K562 (cell line): ENCODE measurements at regions not wholly inside any gene's neighbourhood (a gene's known extent, or its start where the extent isn't known, plus 50 kb on each side); places are given as distances from the start of the nearest gene placed in this dataset.

ENCODE experiments used
- ARID2 ChIP-seq: fragments of 450-650 bp; IDR thresholded peaks from 2 replicates; pipeline ENCODE4 v1.6.1; 2017; ENCODE audit warnings: antibody characterized with exemption, mild to moderate bottlenecking
- C11orf30 ChIP-seq: fragments of 450-650 bp; IDR thresholded peaks from 2 replicates; pipeline ENCODE4 v1.6.1; 2016; ENCODE audit warnings: low read depth, mild to moderate bottlenecking
- CBFA2T2 ChIP-seq: fragments of 450-650 bp; conservative IDR thresholded peaks from 2 replicates; pipeline ENCODE4 v1.6.1; 2017; ENCODE audit warnings: mild to moderate bottlenecking
- ETV5 ChIP-seq: sonication (generic); formaldehyde crosslinking; IDR thresholded peaks from 2 replicates; pipeline ENCODE4 v1.4.0; 2020; ENCODE audit warnings: low read depth, mild to moderate bottlenecking, missing genetic modification reagents
- HDAC8 ChIP-seq: fragments of 450-650 bp; IDR thresholded peaks from 2 replicates; pipeline ENCODE4 v1.6.1; 2016; ENCODE audit warnings: mild to moderate bottlenecking, missing genetic modification characterization, moderate library complexity, missing compliant biosample characterization
- MGA ChIP-seq: fragments of 450-650 bp; IDR thresholded peaks from 2 replicates; pipeline ENCODE4 v1.6.1; 2016; ENCODE audit warnings: mild to moderate bottlenecking, moderate library complexity
- MYBL2 ChIP-seq, 2 experiments: fragments of 450-650 bp in 1 of 2; sonication (generic) in 1 of 2; formaldehyde crosslinking in 1 of 2; IDR thresholded peaks; 2 replicates each; pipeline versions ENCODE4 v1.6.1 to v1.8.1; 2017 to 2022; ENCODE audit warnings: borderline replicate concordance in 1 of 2, inconsistent platforms in 1 of 2, low read depth in 1 of 2, mild to moderate bottlenecking in 1 of 2, missing genetic modification reagents in 1 of 2, moderate library complexity in 1 of 2
- NR0B1 ChIP-seq: fragments of 450-650 bp; IDR thresholded peaks from one replicate; pipeline ENCODE4 v1.6.1; 2018; ENCODE audit warnings: mild to moderate bottlenecking, moderate library complexity; ENCODE audit not compliant: partially characterized antibody
- NR1H2 ChIP-seq: sonication (generic); formaldehyde crosslinking; IDR thresholded peaks from 2 replicates; pipeline ENCODE4 v1.4.0; 2020; ENCODE audit warnings: mild to moderate bottlenecking, missing genetic modification reagents
- TFAP4 ChIP-seq: sonication (generic); formaldehyde crosslinking; IDR thresholded peaks from 2 replicates; pipeline ENCODE4 v1.8.0; 2022; ENCODE audit warnings: missing genetic modification reagents, mild to moderate bottlenecking, moderate library complexity, borderline replicate concordance
- ZKSCAN3 ChIP-seq: fragments of 250-450 bp; sonication (Bioruptor Pico); IDR thresholded peaks from 2 replicates; pipeline ENCODE4 v1.4.0; 2020
- ZNF699 ChIP-seq: fragments of 250-450 bp; sonication (Bioruptor Pico); IDR thresholded peaks from 2 replicates; pipeline ENCODE4 v1.8.0; 2021; ENCODE audit warnings: mild to moderate bottlenecking, moderate library complexity; ENCODE audit not compliant: insufficient replicate concordance
- TF ChIP-seq, protein P1 (sequence below): sonication (generic); formaldehyde crosslinking; IDR thresholded peaks from 2 replicates; pipeline ENCODE4 v1.8.1; 2023; ENCODE audit warnings: mild to moderate bottlenecking, missing genetic modification reagents, moderate library complexity

DNA sequence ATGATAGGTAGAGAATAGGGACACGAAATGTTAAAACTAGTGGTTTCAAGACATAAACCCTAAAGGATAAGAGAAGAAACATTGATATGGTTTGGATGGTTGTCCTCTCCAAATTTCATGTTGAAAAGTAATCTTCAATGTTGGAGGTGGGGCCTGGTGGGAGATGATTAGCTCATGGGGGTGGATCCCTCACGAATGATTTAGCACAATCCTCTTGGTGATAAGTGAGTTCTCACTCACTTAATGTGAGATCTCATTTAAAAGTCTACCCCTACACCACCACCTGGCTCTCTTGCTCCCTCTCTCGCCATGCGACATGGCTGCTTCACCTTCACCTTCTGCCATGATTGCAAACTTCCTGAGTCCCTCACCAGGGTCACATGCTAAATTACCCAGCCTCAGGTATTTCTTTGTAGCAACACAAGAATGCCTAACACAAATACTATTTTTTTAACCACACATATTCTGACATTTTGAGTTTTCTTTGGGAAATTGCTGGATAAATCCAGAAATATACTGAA lies 242.4 kb upstream of the PHF14 start (continued):
- no peak for TF ChIP-seq MGA
- 0 out of 2 replicates have a peak, but pooled peaks have one; percentile 13 for TF ChIP-seq CBFA2T2
- no peak for TF ChIP-seq ARID2
- TF ChIP-seq TFAP4 (CRISPR knock-in tag): no peak
- no peak for TF ChIP-seq ETV5 (CRISPR knock-in tag)
- no peak for TF ChIP-seq NR1H2 (CRISPR knock-in tag)
- TF ChIP-seq, protein P1, sequence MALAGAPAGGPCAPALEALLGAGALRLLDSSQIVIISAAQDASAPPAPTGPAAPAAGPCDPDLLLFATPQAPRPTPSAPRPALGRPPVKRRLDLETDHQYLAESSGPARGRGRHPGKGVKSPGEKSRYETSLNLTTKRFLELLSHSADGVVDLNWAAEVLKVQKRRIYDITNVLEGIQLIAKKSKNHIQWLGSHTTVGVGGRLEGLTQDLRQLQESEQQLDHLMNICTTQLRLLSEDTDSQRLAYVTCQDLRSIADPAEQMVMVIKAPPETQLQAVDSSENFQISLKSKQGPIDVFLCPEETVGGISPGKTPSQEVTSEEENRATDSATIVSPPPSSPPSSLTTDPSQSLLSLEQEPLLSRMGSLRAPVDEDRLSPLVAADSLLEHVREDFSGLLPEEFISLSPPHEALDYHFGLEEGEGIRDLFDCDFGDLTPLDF (CRISPR knock-in tag): no peak
- peak; percentile 62; the same call in 1 of the 2 replicates for TF ChIP-seq C11orf30
- TF ChIP-seq MYBL2 (IDR thresholded peaks at IDR 0.05; ENCODE audit: low read depth): peak; percentile 12; the same call in 1 of the 2 replicates
- no peak for TF ChIP-seq MYBL2 (CRISPR knock-in tag; IDR thresholded peaks at IDR 0.05; ENCODE audit: borderline replicate concordance)
- no peak for TF ChIP-seq ZNF699 (CRISPR knock-in tag)
- TF ChIP-seq HDAC8 (tag): no peak
- TF ChIP-seq ZKSCAN3 (CRISPR knock-in tag): no peak
- no peak for TF ChIP-seq NR0B1
